GM20000 (cell line): ENCODE measurements at regions not wholly inside any gene's neighbourhood (a gene's known extent, or its start where the extent isn't known, plus 50 kb on each side); places are given as distances from the start of the nearest gene placed in this dataset.

Source experiments
- DNase-seq: peaks from one replicate; pipeline ENCODE4 v3.0.0; 2012; ENCODE audit warnings: low spot score
- TF ChIP-seq, protein P1 (sequence below): IDR thresholded peaks from 2 replicates; pipeline ENCODE4 v1.5.1; 2012; ENCODE audit warnings: mild to moderate bottlenecking, control low read depth; ENCODE audit errors: extremely low read depth, missing control alignments

- TF ChIP-seq, protein P1, sequence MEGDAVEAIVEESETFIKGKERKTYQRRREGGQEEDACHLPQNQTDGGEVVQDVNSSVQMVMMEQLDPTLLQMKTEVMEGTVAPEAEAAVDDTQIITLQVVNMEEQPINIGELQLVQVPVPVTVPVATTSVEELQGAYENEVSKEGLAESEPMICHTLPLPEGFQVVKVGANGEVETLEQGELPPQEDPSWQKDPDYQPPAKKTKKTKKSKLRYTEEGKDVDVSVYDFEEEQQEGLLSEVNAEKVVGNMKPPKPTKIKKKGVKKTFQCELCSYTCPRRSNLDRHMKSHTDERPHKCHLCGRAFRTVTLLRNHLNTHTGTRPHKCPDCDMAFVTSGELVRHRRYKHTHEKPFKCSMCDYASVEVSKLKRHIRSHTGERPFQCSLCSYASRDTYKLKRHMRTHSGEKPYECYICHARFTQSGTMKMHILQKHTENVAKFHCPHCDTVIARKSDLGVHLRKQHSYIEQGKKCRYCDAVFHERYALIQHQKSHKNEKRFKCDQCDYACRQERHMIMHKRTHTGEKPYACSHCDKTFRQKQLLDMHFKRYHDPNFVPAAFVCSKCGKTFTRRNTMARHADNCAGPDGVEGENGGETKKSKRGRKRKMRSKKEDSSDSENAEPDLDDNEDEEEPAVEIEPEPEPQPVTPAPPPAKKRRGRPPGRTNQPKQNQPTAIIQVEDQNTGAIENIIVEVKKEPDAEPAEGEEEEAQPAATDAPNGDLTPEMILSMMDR = no peak
- DNase-seq = no peak
These were observed 293.2 kb upstream of the HABP2 start for GRCh38 chr10:113259576-113260226.

- no peak for DNase-seq
- TF ChIP-seq, protein P1 = no peak
These were observed 291.7 kb upstream of the HABP2 start for GRCh38 chr10:113261161-113261560.

GRCh38 chr10:113261611-113262091 lies 291.2 kb upstream of the HABP2 start:
- DNase-seq = no peak
- TF ChIP-seq, protein P1 = no peak

- TF ChIP-seq, protein P1 = no peak
- no peak for DNase-seq
These were observed 289.8 kb upstream of the HABP2 start for GRCh38 chr10:113263056-113263455.

DNA sequence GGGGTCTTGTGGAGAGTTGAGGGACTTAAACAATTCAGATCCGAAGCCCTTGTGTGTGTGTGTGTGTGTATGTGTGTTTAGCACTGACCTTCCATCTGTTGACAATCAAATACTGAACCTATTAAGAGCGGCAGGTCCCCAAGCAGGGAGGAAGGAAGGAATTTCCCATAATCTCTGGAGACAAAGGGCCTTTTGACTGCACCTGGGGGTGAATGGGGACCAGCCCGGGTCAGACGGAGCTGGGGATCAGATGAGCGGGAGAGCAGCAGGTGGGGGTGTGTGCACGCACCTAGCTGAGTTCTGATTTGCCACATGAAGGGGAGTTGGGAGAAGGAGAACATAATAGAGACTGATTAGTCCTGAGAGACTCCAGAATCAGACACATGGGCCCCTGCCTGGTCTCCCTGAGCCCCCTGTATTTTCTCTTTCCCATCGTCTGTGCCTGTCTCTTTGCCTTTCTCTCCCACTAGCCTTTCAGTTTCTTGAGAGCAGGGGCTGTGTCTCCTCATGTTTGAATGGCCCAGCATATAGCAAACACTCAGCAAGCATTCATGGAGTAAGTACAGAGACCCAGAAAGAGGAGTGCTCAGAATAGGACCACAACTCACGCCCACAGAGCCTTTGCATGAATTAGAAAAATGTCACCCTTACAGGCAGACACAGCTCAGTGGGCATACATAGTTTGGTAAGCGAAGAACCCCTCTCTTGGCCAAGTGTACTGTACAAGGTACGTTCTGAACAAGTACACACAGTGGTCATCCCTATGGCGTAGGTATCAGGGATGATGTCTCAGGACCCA lies 288.3 kb upstream of the HABP2 start:
- DNase-seq = no peak
- TF ChIP-seq, protein P1 = no peak

- TF ChIP-seq, protein P1 = no peak
- no peak for DNase-seq
These were observed 286.7 kb upstream of the HABP2 start for GRCh38 chr10:113266147-113266546.
